WTC11 (cell line): ENCODE measurements at regions not wholly inside any gene's neighbourhood (a gene's known extent, or its start where the extent isn't known, plus 50 kb on each side); places are given as distances from the start of the nearest gene placed in this dataset.

Experiments
- ATAC-seq: fragments of 200-7000 bp; cut with Tn5 transposase; 2 replicates; pipeline ENCODE4 v1.10.0; 2021; ENCODE audit warnings: mild to moderate bottlenecking, moderate library complexity
- CTCF ChIA-PET: fragments of 300-600 bp; sonication (Branson Sonifier 250); formaldehyde crosslinking; loops from one replicate; lab custom pipeline; 2021; ENCODE audit warnings: antibody characterized with exemption; lab: Charles Lee
- POLR2A ChIA-PET: fragments of 350-600 bp; sonication (Branson Sonifier 250); formaldehyde crosslinking; loops from one replicate; lab custom pipeline; 2021; ENCODE audit warnings: antibody characterized with exemption; lab: Charles Lee
- DNase-seq: peaks from one replicate; pipeline ENCODE4 v3.0.0; 2021; ENCODE audit warnings: low spot score
- H3K27ac Mint-ChIP-seq: 2 replicates; pipeline ENCODE4 v1.8.0; 2021; ENCODE audit warnings: mixed read lengths
- H3K27me3 Mint-ChIP-seq: 2 replicates; pipeline ENCODE4 v1.8.0; 2021; ENCODE audit warnings: low read depth, mild to moderate bottlenecking, moderate library complexity, mixed read lengths
- H3K36me3 Mint-ChIP-seq: 2 replicates; pipeline ENCODE4 v1.8.0; 2021; ENCODE audit warnings: mixed read lengths
- H3K4me1 Mint-ChIP-seq: 2 replicates; pipeline ENCODE4 v1.8.0; 2022; ENCODE audit warnings: mixed read lengths
- H3K4me3 Mint-ChIP-seq: 2 replicates; pipeline ENCODE4 v1.8.0; 2021; ENCODE audit warnings: mild to moderate bottlenecking, moderate library complexity, mixed read lengths
- H3K9me3 Mint-ChIP-seq: 2 replicates; pipeline ENCODE4 v1.8.0; 2021; ENCODE audit warnings: mixed read lengths
- CBFB ChIP-seq: sonication (generic); formaldehyde crosslinking; IDR thresholded peaks from 2 replicates; pipeline ENCODE4 v1.8.1; 2022; ENCODE audit warnings: mild to moderate bottlenecking, low read depth, missing genetic modification reagents
- CDX4 ChIP-seq: fragments of 250-450 bp; sonication (Bioruptor Pico); IDR thresholded peaks from 2 replicates; pipeline ENCODE4 v1.9.0; 2021; ENCODE audit warnings: moderate library complexity, mild to moderate bottlenecking, inconsistent platforms, borderline replicate concordance
- CTCF ChIP-seq: fragments of 200-600 bp; IDR thresholded peaks from 2 replicates; pipeline ENCODE4 v1.8.0; 2022; ENCODE audit warnings: antibody characterized with exemption
- E2F4 ChIP-seq: sonication (generic); formaldehyde crosslinking; IDR thresholded peaks from 2 replicates; pipeline ENCODE4 v1.8.1; 2022; ENCODE audit warnings: low read depth, mild to moderate bottlenecking, moderate library complexity, missing genetic modification reagents, borderline replicate concordance
- E2F5 ChIP-seq: sonication (generic); formaldehyde crosslinking; IDR thresholded peaks from 2 replicates; pipeline ENCODE4 v1.8.1; 2022; ENCODE audit warnings: mild to moderate bottlenecking, moderate library complexity, missing genetic modification reagents
- ELF4 ChIP-seq: sonication (generic); formaldehyde crosslinking; IDR thresholded peaks from 2 replicates; pipeline ENCODE4 v1.8.1; 2022; ENCODE audit warnings: low read depth, mild to moderate bottlenecking, moderate library complexity, missing genetic modification reagents
- ESRRA ChIP-seq: sonication (generic); formaldehyde crosslinking; IDR thresholded peaks from 2 replicates; pipeline ENCODE4 v1.8.1; 2022; ENCODE audit warnings: mild to moderate bottlenecking, missing genetic modification reagents, borderline replicate concordance
- FOXJ3 ChIP-seq: sonication (generic); formaldehyde crosslinking; IDR thresholded peaks from 2 replicates; pipeline ENCODE4 v1.9.0; 2021; ENCODE audit warnings: missing genetic modification reagents, mild to moderate bottlenecking, borderline replicate concordance
- FOXP1 ChIP-seq: sonication (generic); formaldehyde crosslinking; IDR thresholded peaks from 2 replicates; pipeline ENCODE4 v1.8.0; 2022; ENCODE audit warnings: missing genetic modification reagents, mild to moderate bottlenecking, moderate library complexity, borderline replicate concordance
- FOXP4 ChIP-seq: sonication (generic); formaldehyde crosslinking; IDR thresholded peaks from 2 replicates; pipeline ENCODE4 v1.8.0; 2022; ENCODE audit warnings: mild to moderate bottlenecking, missing genetic modification reagents
- JUN ChIP-seq: sonication (generic); formaldehyde crosslinking; IDR thresholded peaks from 2 replicates; pipeline ENCODE4 v1.8.0; 2023; ENCODE audit warnings: mild to moderate bottlenecking, missing genetic modification reagents
- KAT7 ChIP-seq: sonication (generic); formaldehyde crosslinking; IDR thresholded peaks from 2 replicates; pipeline ENCODE4 v1.8.1; 2023; ENCODE audit warnings: missing genetic modification reagents, mild to moderate bottlenecking, borderline replicate concordance
- MXD4 ChIP-seq: fragments of 250-450 bp; sonication (Bioruptor Pico); IDR thresholded peaks from 2 replicates; pipeline ENCODE4 v1.8.0; 2021; ENCODE audit warnings: mild to moderate bottlenecking, moderate library complexity, borderline replicate concordance
- NR1H2 ChIP-seq: sonication (generic); formaldehyde crosslinking; IDR thresholded peaks from 2 replicates; pipeline ENCODE4 v1.9.0; 2021; ENCODE audit warnings: mild to moderate bottlenecking, moderate library complexity, missing genetic modification reagents
- RELA ChIP-seq: sonication (generic); formaldehyde crosslinking; IDR thresholded peaks from 2 replicates; pipeline ENCODE4 v1.8.1; 2022; ENCODE audit warnings: missing genetic modification reagents, mild to moderate bottlenecking, borderline replicate concordance
- SMAD4 ChIP-seq: sonication (generic); formaldehyde crosslinking; IDR thresholded peaks from 2 replicates; pipeline ENCODE4 v1.8.0; 2022; ENCODE audit warnings: mild to moderate bottlenecking, missing genetic modification reagents
- SOX15 ChIP-seq: fragments of 250-450 bp; sonication (Bioruptor Pico); IDR thresholded peaks from 2 replicates; pipeline ENCODE4 v1.9.0; 2021; ENCODE audit warnings: mild to moderate bottlenecking
- TCF7 ChIP-seq: sonication (generic); formaldehyde crosslinking; IDR thresholded peaks from 2 replicates; pipeline ENCODE4 v1.8.0; 2022; ENCODE audit warnings: mild to moderate bottlenecking, low read depth, missing genetic modification reagents, moderate library complexity
- TEAD1 ChIP-seq: sonication (generic); formaldehyde crosslinking; IDR thresholded peaks from 2 replicates; pipeline ENCODE4 v1.8.0; 2022; ENCODE audit warnings: mild to moderate bottlenecking, missing genetic modification reagents
- TP53 ChIP-seq: sonication (generic); formaldehyde crosslinking; IDR thresholded peaks from 2 replicates; pipeline ENCODE4 v1.8.1; 2023; ENCODE audit warnings: mild to moderate bottlenecking, missing genetic modification reagents
- USF2 ChIP-seq: sonication (generic); formaldehyde crosslinking; IDR thresholded peaks from 2 replicates; pipeline ENCODE4 v1.8.1; 2023; ENCODE audit warnings: mild to moderate bottlenecking, missing genetic modification reagents, moderate library complexity
- ZBTB21 ChIP-seq: sonication (generic); formaldehyde crosslinking; IDR thresholded peaks from 2 replicates; pipeline ENCODE4 v1.8.1; 2023; ENCODE audit warnings: mild to moderate bottlenecking, missing genetic modification reagents, borderline replicate concordance
- ZBTB43 ChIP-seq: sonication (generic); formaldehyde crosslinking; IDR thresholded peaks from 2 replicates; pipeline ENCODE4 v1.8.1; 2023; ENCODE audit warnings: mild to moderate bottlenecking, missing genetic modification reagents
- ZNF232 ChIP-seq: sonication (generic); formaldehyde crosslinking; IDR thresholded peaks from 2 replicates; pipeline ENCODE4 v1.8.0; 2022; ENCODE audit warnings: mild to moderate bottlenecking, missing genetic modification reagents
- ZNF425 ChIP-seq: fragments of 250-450 bp; sonication (Bioruptor Pico); conservative IDR thresholded peaks from 2 replicates; pipeline ENCODE4 v1.9.0; 2021; ENCODE audit warnings: mild to moderate bottlenecking

- no peaks in the 10 kb centered on the region for H3K36me3 Mint-ChIP-seq
- no peak for DNase-seq
- no peak for ATAC-seq
- H3K27me3 Mint-ChIP-seq: no peaks in the 10 kb centered on the region
- H3K4me3 Mint-ChIP-seq: no peak overlapping the region
- ChIA-PET CTCF (no interaction called here), POLR2A (no interaction called here)
- no peak for TF ChIP-seq E2F5 (CRISPR knock-in tag)
- TF ChIP-seq ELF4 (CRISPR knock-in tag): no peak
- no peak for TF ChIP-seq ESRRA (CRISPR knock-in tag)
- no peak for TF ChIP-seq ZNF425 (CRISPR knock-in tag)
- TF ChIP-seq JUN (CRISPR knock-in tag): no peak
- no peak for TF ChIP-seq SOX15
- TF ChIP-seq TP53 (CRISPR knock-in tag): no peak
- no peak for TF ChIP-seq CTCF
- TF ChIP-seq ZBTB43 (CRISPR knock-in tag): no peak
- TF ChIP-seq FOXP1 (CRISPR knock-in tag): no peak
- TF ChIP-seq FOXJ3 (CRISPR knock-in tag): no peak
- no peak for TF ChIP-seq ZBTB21 (CRISPR knock-in tag)
- TF ChIP-seq CBFB (CRISPR knock-in tag): no peak
- TF ChIP-seq TEAD1: no peak
- no peaks in the 10 kb centered on the region for H3K9me3 Mint-ChIP-seq
- no peaks in the 10 kb centered on the region for H3K4me1 Mint-ChIP-seq
- no peak overlapping the region for H3K27ac Mint-ChIP-seq
Measured at GRCh38 chr2:57434972-57435371, 611.6 kb upstream of the VRK2 start.

- Mint-ChIP-seq H3K4me3 (no peak overlapping the region), H3K9me3 (no peaks in the 10 kb centered on the region), H3K36me3 (no peaks in the 10 kb centered on the region), H3K27me3 (no peaks in the 10 kb centered on the region), H3K4me1 (no peaks in the 10 kb centered on the region), H3K27ac (no peak overlapping the region)
- no peak for ATAC-seq
- ChIA-PET POLR2A (no interaction called here), CTCF (no interaction called here)
- no peak for DNase-seq
- TF ChIP-seq TCF7 (CRISPR knock-in tag) (no peak), RELA (CRISPR knock-in tag) (no peak), ZNF232 (CRISPR knock-in tag) (no peak), MXD4 (CRISPR knock-in tag) (no peak), FOXP4 (CRISPR knock-in tag) (no peak), KAT7 (CRISPR knock-in tag) (no peak), E2F5 (CRISPR knock-in tag) (no peak), CDX4 (no peak), NR1H2 (CRISPR knock-in tag) (no peak), SMAD4 (no peak), USF2 (CRISPR knock-in tag) (no peak), E2F4 (CRISPR knock-in tag) (no peak)
Measured at GRCh38 chr2:57437077-57437476, 609.5 kb upstream of the VRK2 start.
